Superior temporal gyrus (tissue), 1 donor: ENCODE measurements at regions not wholly inside any gene's neighbourhood (a gene's known extent, or its start where the extent isn't known, plus 50 kb on each side); places are given as distances from the start of the nearest gene placed in this dataset.
"Not testable (repeated sequence)": the region's sequence is repeated elsewhere in the genome, so short reads cannot be mapped to it uniquely, and the experiment has no call there.

Experiments used
- DNase-seq: peaks from one replicate; pipeline ENCODE4 v3.0.0-alpha.2; 2016; ENCODE audit errors: extremely low spot score

DNA sequence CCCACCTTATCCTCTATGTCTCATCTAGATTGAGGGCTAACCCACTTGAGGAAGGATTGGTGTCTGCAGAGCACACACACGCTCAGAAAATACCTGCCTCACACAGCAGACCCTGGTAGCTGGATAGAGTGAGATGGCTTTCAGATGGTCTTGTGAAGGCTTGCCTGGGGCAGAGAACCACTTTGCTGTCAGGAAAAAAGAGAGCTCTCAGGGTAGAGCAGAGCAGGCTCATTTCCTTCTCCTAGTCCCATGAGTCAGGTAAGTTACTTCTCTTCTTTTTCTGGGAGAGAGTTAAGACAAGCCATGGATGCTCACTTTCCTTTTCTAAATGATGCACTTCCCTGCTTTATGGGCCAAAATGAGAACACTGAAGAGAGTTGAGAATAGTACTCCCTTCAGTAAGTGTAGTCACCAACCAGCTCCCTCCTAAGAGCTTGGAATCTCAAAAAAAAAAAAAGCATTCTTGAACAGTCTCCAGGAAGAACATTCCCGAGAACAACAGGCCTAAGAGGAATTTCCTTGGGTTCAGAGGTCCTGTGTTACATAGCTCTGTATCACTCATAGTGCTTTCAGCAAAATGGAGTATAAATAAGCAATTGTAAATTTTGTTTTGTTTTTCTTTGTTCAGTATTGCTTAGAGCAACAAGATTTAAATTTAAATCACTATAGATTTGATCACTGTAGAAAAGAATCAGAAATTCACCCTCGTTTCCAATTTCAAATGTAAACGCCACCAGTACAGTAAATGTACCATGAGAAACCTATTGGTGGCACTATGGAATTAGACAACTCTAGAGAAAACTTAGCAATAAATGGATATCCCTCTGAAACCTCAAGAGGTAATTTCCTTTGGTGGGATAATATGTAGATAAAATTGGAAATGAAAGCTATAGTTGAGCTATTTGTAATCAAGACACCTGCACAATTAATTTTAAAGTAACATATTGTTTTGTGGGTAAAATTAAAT, 530.3 kb downstream of the RFPL4B start:
- DNase-seq, result peak; percentile 48

DNA sequence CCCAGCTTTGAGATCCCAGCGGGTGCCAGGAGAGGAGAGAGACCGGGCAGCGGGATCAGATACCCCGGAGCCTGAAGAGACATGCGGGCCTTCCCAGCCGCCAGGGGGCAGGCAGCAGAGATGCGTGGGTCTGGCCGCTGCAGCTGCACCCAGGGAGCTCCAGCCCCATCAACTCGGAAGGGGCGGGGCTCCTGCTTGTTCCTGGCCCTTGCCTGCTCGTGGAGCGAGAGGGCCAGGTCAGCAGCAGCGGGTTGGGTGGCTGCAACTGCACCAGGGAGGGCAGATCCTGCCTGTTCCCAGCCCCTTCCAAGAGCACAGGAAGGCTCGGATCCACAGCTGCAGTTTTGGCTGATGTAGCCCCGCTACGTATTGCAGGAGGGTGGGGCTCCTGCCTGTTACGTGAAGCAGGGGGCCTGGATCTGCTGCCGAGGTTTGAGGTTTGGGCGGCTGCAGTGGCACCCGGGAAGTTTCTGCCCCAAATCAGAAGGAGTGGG, 532.8 kb downstream of the RFPL4B start:
- DNase-seq, result no peak

DNA sequence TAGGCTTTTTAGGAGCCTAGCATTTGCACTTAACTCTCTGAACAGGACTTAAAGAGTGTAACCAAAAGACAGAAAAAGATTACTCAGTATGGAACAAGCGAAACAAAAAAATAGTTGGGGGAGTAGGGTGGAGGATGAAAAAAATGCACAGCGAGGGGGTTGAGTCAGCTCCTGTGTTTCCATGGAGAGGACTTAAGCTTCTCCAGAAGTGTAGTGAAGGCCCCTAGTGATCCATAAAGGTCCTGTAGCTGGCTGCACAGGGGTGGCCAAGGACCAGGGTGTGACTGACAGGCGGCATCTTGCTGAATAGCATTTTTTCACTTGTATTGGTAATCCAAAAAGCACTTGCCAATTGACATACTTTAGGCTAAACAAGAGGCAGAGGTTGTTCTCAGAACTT, 533.9 kb downstream of the RFPL4B start:
- no peak for DNase-seq

DNA sequence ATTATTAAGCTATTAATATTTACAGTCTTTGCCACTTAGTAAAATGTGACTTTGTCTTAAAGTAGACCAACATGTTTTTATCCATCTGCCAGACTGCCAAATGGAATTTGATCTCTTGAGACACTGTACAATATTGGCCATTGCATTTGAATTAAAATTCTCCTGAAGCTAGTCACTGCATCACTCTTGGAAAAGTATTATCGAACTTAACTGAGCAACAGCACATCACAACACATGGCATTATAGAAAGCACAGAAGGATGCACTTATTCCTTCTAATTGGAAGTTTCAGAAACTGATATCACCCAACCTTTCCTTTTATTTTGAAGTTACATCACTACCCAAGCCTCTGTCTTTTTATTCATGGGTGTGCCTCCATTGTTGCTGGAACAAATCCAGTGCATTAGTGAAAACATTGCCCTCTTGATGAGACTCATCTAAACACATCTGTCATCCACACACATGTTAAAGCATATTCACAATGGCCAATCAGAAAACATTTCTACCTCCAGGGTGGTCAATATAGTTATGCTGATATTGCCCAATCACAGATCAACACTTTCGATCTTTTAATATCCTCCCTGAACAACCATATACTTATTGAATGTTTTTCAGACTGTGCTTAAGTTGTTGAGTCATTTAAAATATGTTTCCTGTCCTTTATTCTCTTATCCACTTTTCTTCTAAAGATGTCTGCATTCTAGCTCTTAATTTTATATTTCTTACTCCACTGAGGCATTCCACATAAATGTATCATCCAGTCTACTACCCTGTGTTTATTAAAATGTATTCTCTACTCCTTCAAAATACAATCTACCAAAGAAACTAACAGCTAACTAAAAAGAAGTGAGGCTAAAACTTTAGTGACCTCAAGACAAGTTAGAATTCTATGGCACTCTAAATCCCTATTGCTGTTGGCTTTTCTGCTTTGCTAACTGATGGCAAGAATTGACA, 535.0 kb downstream of the RFPL4B start:
- no peak for DNase-seq

DNA sequence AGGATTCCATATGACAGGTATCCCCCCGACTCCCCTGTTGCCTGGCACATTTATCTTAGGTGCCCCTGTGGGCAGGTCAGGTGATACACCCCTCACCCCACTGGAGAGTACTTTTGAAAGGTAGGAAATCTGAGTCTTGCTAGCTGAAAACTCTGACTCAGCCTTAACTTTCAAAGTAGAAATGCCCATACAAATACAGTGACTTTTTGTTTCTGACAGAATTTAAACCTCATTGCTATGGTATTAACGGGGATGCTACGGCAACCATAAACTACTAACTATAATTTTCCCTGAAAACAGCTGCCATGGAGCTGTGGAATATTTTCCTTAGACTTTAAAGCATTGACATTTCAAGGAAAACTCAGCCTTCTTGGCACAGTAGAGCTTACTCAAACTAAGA, 536.0 kb downstream of the RFPL4B start:
- no peak for DNase-seq

DNA sequence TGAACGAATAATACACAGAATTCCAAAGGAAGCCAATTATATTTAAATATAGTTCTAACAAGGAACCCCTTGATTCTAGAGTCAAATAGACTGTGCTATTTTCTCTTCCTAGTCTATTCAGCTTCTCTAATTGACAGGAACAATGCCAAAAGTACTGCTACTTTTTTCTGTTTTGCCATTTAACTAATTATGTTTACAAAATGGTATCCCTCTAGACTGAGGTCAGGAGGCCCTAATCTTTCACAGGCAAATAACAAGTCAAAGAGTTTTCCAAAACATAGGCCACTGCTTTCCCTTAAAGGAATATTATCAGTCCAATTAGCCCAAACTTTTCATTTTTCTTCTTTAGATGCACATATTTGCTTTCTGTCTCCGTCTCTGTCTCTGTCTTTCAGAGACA, 539.3 kb downstream of the RFPL4B start:
- DNase-seq, result no peak

DNA sequence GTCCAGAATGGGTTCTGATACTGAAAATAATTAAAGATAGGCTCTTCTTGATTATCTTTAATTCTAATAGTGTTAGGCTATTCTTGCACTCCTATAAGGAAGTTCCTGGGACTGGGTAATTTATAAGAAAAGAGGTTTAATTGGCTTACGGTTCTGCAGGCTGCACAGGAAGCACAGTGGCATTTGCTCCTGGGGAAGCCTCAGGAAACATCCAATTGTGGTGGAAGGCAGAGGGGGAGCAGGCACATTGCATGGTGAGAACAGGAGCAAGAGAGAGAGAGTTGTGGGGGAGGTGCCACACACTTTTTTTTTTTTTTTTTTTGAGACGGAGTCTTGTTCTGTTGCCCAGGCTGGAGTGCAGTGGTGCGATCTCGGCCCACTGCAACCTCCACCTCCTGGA, 540.3 kb downstream of the RFPL4B start:
- DNase-seq, result not testable (repeated sequence)

DNA sequence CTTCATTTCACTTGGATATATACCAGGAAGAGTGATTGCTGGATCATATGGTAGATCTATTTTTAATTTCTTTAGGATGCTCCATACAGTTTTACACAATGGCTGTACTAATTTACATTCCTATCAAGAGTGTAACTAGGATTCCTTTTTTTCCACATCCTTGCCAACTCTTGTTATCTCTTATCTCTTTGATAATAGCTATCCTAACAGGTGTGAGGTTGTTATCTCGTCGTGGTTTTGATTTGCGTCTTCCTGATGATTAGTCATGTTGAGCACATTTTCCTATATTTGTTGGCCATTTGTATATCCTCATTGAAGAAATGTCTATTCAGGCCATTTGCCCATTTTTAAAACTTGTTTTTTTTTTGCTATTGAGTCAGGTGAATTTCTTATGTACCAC, 552.4 kb downstream of the RFPL4B start:
- no peak for DNase-seq

DNA sequence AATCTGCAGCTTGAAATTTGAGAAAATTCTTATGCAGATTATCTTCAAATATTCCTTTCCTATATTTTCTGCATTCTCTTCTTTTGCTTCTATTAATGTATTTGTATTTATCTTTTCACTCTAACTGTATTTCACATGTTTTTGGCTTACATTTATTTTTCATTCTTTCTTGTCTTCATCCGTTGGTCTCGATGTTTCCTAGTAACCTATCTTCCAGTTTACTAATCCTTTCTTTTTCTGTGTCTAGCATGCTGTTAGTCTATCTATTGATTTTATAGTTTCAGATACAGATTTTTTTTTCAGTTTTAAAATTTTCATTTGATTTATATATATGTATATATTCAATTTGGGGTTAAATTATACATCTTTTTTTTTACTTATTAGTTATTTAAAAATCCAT, 556.2 kb downstream of the RFPL4B start:
- no peak for DNase-seq

DNA sequence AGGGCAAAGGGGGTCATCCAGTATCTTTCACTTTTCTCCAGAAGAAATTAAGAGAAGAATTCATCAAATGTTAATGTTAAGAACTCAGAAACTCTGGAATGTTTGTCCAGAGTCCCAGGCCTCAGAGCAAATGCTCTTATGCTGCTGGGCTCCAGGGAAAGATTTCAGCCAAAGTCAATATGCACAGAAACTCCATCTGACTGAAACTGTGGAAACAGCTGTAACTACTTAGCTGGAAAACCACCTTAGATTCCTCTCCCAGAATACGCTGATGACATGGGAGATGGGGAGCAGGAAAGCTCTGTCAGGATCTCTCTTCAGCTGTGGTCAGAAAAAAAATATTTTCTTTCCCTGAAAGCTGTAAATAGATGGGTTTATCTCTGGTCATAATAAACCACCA, 559.6 kb downstream of the RFPL4B start:
- DNase-seq, result no peak

DNA sequence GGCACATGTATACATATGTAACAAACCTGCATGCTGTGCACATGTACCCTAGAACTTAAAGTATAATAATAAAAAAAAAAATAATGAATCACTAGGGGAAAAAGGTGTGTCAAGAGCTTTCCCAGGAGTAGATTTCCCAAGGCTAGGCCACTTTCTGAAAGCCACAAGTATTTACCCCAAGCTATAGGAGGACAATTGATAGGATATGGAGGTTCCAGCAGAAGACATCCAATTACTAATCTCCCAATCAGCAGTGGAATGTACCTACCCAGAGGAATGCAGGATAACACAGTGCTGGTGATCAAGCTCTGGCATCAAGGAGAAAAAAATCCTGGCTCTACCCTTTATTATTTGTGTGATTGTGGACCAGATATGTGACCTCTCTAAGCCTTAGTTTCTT, 562.7 kb downstream of the RFPL4B start:
- DNase-seq, result no peak

DNA sequence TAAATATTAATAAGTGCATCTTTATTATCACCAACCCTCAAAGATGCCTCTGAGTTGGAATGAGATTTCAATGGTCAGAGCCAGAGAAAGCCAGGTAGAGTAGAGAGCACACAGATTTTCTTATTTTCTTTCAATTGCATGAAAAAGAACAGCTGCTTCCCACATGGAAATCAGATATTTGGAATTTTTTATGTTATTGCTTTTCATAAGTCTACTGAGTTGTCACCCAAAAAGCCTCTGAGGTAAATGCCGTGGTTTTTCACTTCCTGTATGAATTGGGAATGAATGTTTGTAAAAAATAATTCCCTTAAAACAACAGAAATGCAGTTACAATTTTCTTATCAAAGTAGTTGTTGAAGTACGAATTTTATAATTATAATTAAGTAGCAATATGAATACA, 563.1 kb downstream of the RFPL4B start:
- DNase-seq, result no peak

DNA sequence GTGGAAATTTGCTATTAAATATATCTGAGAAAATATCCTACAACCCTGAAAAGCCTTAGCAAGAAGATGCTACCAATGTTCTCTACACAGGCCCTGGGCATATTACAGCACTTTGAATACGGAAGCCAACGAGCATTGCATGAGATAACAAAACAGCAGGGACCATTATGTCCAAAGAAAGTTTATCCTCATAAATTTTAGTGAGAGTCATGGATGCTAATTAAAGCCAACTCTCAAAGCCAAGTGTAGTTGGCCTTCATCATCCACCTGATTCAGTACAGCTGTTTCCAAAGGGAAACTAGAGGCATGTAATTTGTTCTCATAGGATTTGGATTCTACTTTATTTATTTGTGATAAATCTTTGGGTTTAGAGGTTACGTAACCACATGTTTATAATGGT, 564.8 kb downstream of the RFPL4B start:
- DNase-seq, result no peak

DNA sequence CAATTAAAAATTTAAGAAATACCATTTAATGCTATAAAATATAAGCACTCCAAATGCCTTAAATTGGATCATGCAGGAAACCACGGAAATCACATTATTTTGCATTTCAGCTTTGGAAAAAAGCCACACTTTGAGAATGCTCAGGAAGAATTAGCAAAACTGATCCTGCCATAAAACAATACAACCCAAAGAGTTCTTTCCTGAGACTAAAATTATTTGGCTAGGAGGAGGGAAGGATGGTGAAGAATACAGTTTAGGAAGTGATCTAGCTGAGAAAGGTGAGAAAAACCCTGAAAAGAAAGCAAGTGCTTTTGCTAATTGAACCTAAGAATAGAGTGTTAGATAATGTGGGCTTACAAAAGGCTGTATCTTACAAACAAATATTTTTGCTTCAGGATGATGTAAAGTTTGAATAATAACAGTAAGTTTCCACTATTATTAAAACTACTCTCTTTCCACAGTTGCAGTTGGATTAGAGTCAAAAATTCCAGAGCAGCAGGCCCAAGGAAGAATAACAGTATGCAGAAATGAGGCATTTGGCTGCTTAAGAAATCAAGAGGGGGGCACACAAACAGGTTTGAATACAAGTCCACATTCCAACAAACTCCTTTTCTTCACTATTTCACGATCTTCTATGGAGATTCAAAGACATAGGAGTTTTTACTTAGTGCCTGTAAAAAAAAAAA, 565.4 kb downstream of the RFPL4B start:
- no peak for DNase-seq

DNA sequence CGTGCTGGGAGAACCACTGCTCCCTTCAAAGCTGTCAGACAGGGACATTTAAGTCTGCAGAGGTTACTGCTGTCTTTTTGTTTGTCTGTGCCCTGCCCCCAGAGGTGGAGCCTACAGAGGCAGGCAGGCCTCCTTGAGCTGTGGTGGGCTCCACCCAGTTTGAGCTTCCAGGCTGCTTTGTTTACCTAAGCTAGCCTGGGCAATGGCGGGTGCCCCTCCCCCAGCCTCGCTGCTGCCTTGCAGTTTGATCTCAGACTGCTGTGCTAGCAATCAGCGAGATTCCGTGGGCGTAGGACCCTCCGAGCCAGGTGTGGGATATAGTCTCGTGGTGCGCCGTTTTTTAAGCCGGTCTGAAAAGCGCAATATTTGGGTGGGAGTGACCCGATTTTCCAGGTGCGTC, 572.6 kb downstream of the RFPL4B start:
- DNase-seq, result not testable (repeated sequence)

DNA sequence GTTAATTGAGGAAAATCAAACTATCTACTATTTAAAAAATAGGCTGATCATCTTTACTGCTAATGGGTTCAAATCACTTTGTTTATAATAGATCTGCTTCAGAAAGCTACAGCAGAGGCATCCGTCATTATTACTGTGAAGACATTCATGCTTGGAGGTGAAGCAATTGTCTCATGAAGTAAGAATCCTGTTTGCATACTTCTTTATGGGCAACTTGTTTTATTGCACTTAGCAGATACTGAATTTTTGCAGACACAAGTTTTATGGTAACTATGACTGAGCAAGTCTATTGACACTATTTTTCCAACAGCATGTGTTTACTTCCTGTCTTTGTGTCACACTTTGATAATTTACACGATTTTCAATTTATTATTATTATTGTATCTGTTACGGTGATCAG, 573.9 kb downstream of the RFPL4B start:
- DNase-seq, result no peak

DNA sequence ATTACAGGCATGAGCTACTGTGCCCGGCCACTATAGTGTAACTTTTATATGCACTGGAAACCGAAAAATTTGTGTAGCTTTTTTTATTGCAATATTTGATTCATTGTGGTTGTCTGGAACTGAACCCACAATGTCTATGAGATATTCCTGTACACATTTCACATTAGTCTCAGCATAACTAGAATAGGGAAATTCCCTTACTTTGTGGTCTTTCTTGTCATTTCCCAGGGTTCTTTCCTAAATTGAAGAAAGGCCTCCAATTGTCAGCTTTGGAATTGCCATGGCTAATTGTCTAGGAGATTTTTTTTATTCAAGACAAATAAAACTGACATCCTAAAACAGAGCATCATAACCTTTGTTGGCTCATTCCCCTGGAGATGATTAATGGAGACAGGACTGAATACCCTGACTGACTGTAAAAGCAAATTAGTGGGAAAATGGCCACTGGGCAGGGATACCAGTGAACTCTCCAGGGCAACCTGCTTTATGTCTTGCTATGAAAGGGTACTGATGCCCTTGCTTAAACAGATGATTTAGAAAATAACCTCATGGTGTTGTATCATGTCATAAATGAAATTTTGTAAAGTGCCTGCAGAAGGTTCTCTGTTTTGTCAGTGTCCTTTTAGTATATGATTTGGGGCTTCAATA, 576.9 kb downstream of the RFPL4B start:
- DNase-seq, result no peak

DNA sequence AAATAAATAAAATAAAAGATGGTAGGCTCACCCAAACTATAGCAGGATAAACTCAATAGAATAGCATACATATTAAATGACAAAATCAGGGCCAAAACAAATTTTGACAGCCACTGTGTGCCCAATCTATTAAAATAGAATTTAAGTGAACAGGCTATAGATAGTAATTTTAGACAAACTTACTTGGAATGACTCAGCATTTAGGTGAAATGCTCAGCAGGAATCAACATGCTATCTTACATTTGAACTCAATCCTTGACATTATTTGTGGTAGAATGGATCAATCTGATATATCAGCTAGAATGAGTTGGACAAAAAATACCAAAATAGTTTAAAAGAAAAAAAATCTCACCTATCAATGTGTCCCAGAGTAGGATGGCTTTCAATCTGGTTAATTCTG, 578.6 kb downstream of the RFPL4B start:
- no peak for DNase-seq

DNA sequence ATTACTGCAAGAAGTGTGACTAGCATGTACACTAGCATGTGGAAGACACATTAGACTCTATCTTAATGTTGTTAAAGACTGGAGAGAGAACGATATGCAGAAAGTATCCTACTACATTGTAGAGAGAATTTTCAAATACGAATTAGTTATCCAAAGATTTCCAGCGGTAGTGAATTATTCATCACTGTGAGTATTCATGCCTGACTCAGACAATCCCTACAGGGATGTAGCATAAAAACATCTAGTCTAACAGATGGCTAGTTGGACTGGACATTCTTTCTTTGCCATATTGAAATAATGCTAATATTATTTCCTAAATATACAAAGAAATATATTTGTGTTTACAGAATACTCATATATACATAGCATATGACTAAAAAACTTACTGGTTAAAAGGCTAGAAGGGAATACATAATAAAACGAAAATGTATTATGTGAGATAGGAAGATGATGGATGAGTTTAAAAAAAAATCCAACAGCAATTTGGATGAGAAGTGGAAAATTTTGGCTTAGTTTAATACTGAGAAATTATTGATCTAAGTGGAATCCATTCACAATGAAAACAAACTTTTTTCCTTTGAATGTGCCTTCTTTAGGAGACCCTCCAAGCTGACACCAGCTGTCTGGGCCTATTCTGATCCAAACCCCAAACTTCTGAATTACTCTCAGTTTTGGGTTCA, 580.7 kb downstream of the RFPL4B start:
- no peak for DNase-seq

DNA sequence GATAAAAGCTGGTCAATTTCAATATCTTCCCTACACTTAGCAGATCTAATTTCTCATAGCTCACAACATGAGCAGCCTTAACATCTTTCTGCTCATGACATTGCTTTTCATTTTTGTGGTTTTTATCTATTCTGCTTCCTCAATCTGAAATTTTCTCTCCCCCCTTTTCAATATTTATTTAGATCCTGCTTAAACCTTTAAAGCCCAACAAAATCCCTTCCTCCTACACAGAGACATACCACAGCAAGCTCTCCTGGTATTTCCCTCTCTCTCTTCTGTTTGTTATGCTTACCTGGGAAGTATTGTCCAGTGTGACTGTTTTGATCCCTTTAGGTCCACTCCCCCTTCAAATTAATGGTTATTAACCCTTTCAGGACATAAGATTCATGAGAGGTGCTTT, 582.5 kb downstream of the RFPL4B start:
- no peak for DNase-seq

DNA sequence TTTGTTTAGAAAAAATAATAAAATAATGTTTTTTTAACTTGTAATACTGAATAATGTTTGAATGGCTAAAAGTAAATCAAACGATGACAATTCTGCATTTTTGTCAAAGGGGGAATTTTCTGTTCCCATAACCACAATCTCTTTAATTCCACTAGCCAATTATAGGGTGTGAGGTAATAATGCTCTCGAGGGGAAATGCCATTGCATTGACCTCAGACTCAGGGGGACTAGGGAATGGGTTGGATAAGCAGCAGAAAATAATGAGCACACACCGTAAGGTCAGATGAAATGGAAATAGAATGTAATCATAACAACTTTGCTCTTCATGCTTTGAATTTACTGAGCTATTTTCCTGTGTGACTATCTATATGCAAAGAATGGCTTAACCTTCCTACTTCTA, 584.7 kb downstream of the RFPL4B start:
- no peak for DNase-seq
